GM21447 (cell line): ENCODE measurements at regions not wholly inside any gene's neighbourhood (a gene's known extent, or its start where the extent isn't known, plus 50 kb on each side); places are given as distances from the start of the nearest gene placed in this dataset.
"Not testable (repeated sequence)": the region's sequence is repeated elsewhere in the genome, so short reads cannot be mapped to it uniquely, and the experiment has no call there.

Experiments
- ATAC-seq: cut with Tn5 transposase; IDR thresholded peaks from one replicate; pipeline ENCODE4 v1.9.1; 2021; ENCODE audit not compliant: unreplicated experiment

DNA sequence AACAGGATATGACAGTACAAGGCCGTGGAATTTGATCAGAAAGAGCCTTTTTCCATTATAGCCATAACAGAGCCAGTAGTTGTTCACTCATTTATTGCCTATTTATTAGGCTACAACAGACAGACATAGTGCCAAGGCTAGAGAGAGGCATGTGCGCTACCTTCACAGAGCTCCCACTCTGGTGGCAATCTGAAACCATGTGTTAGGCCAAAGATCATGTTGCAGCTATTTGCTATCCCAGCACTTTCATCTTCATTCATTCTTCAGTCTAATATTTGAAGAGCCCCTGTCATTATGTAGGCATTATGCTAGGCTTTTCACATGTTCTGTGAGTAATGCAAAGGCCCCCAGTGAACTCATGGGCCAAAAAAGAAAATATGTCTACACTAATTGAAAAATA is 404.8 kb downstream of the IGSF11 start:
- no peak for ATAC-seq

DNA sequence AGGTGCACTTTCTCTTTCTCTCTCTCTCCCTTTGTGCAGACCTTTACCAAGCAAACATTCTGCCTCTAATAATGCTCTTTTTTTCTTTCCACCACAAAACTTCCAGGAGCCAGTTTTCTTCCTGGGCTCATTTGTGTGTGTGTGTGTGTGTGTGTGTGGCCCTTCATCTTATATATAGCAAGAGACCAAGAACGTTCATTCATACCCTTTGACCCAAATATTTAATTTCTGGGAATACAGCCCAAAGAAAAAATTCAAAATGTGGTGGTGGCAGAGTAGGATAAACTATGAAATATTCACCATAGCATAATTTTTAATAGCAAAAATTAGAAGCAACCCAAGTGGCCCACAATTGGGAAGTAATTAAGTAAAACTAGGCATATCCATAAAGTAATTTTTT is 398.9 kb downstream of the IGSF11 start:
- ATAC-seq, result no peak

DNA sequence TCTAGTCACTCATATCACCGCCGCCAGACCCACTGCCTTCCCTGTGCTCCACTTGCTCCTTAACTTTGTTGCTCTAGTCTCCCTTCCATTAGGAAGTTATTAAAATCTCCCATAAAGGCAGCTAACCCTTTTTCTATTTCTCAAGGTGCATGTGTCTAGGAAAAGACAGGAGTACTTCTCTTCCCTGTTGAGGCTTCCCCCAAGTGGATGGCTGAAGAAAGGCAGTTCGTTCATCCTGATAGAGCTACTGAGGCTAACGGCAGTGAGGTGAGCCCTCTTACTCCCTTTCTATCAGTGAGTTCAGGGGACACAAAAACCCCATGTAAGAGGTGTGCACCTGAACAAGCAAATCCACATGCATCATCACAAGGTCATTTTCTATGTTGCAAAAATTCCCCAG is 397.8 kb downstream of the IGSF11 start:
- no peak for ATAC-seq

DNA sequence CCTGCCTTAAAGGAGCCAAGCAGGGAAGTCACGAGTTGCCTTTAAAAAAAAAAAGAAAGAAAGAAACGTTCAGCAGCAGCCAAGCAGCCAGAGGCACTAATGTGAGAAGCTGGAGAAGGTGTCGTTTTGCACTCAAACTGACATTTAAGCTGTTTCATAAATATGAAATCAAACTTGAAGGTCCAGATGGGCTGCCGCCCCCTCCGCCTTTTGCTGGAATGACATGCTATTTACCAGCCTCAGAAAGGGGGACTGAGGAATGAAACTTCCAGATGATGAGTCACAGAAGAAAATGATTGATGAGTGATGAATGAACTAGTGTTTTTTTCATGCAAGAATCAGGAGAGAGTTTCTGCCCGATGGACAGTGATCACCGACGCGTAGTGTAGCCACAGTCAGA is 396.8 kb downstream of the IGSF11 start:
- no peak for ATAC-seq

DNA sequence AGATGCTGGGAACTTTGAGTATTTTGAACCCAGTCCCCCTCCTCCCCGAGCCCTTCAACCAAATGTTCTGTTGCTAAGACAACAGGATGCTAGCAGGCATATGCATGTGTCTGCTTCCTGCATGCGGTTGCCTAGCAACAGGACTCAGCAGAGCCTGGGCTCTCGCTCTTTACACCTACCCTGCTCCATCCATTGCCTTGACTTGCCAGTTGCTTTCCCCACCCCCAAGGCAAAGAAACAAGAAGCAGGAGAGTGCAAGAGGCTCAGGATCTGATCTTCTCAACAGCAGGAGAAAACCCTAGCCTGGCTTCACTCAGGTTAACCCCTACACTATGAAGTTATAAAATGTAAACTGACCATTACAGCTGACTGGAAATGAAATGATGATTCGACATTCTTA is 393.0 kb downstream of the IGSF11 start:
- ATAC-seq, result no peak

DNA sequence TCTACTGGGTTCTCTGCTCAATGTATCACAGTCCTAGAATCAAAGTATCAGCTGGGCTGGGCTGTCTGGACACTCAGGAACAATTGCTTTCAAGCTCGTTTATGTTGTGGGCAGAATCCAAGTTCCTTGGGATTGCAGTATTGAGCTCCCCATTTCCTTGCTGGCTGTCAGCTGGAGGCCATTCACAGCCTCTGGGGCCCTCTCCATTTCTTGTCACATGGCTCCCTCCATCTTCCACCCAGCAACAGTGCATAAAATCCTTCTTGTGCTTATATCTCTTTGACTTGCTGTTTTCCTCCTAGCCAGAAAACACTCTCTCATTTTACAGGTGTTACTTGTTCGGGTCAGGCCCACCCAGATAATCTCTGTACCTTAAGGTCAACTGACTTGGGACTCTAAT is 363.5 kb downstream of the IGSF11 start:
- no peak for ATAC-seq

DNA sequence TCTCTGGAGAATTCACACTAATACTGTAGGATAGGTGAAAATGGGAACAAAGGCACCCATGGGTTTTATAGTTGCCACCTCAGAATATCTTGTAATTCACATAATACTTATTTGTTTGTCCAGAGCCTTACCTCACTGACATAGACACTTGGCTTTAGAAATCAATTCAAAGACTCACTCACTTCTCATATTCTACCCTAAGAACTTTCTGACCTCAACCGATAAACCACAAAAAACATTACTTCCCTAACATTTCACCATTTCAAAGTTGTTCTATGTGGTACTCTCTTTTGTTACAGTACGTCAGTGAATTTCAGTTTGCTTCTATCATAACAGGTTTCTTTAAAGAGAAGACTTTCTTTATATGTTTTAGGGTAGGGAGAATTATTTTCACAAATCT is 359.3 kb downstream of the IGSF11 start:
- no peak for ATAC-seq

DNA sequence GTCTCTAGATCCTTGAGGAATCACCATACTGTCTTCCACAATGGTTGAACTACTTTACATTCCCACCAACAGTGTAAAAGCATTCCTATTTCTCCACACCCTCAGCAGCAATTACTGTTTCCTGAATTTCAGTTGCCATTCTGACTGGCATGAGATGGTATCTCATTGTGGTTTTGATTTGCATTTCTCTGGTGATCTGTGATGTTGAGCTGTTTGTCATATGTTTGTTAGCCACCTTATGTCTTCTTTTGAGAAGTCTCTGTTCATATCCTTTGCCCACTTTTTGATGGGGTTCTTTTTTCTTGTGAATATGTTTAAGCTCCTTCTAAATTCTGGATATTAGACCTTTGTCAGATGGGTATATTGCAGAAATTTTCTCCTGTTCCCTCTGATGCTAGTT is 356.0 kb downstream of the IGSF11 start:
- ATAC-seq, result not testable (repeated sequence)

DNA sequence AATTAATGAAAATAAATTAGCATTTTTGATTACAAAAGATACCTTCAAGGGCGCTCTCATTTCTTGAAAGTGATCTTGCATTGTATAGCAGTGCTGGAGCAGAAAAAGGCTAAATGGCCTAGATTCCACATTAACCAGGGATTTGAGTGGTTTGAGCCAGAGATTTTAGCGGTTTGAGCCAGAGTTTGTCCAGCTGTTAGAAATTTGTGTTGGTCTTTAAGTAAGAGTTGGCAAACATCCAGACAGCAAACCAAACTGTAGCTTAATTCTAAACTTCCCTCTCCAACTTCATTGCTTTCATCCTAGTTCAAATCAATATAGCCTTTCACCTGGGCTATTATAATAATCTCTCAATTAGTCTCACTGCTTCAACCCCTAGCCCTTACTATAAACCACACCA is 351.7 kb downstream of the IGSF11 start:
- no peak for ATAC-seq

DNA sequence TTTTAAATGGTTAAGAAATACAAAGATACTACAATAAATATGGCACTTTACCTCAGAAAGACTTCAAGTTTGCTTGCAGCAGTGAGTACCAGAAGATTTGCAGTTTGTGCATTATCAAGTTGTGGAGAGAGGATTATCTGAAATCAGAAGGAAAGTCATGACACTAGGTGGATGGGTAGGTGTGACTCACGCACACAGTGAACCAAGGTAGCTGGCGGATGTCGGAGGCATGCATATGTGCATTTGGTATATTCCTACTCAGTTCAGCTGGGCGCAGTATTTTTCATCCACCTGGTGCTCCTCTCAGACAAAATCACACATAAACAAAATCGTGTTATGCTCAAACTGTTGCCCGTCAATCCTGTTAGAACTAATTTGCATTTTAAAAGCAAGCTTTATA is 351.0 kb downstream of the IGSF11 start:
- ATAC-seq, result no peak

DNA sequence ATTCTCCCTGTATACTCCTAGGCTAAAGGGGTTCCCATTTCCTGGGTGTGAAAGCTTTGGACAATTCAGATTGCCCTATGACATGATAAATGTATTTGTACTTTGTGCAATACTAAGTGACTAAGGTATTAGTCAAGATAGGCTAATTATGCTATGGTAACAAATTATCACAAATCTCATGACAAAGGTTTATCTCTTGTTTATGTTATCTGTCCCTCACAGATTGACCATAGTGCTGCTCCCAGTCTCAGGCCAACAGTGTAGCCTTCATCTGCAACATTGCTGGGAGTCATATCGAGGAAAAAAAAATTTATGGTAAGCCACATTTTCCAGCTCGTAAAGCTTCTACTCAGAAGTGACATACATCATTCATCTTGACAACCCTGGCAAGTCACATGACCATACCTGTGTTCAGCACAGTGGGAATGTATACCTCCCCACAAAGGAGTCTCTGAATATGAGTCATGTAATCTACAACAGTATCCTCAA is 346.2 kb downstream of the IGSF11 start:
- ATAC-seq, result no peak

DNA sequence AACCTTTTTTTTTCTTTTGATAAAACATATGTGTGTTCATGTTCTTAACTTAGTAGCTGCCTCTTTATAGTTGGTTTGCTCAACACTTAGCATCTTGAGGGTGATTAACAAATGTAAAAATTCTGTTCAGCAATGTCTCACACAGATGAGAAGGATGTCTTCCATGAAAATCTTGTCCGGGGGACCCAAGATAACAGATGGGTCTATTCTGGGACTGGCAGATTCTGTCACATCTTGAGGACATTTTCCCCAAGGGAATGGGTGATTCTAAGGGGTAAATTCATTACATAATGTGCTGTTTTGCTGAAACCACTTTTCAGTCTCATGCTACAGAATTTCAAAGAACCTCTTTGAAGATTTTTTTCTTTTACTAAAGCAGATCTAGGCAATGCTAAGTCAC is 342.2 kb downstream of the IGSF11 start:
- no peak for ATAC-seq

DNA sequence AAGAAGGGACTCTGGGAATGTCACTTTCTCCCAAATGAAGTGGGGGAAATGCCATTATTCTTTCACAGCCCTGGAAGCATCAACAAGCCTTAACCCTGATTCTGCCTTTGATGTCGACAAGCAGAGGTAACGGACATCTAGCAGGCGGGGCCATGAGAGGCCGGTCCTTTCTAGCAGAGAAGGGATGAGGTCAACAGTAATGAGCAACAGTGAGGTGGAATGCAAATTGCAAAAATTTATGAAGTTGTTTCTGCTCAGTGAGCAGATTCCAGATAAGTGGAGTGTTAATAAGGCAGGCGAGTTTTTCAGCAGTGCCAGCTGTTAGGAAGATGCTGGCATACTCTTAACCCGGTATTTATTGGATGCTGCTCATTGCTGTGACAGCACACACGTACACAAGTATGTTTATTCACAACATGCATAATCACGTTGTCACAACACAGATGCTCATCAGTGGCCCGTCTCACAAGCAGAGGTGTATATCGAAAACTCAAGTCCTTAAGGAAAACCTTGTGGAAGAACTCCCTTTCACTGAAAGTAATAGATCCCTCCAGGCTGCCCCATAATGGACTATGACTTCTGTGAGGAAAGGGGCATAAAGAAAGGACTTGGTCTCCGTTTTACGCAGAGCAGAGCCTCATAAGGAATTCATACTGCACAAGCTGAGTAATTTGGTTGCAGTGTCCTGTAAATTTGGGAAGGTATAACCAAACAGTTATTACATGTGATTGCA is 329.0 kb downstream of the IGSF11 start:
- ATAC-seq, result no peak

DNA sequence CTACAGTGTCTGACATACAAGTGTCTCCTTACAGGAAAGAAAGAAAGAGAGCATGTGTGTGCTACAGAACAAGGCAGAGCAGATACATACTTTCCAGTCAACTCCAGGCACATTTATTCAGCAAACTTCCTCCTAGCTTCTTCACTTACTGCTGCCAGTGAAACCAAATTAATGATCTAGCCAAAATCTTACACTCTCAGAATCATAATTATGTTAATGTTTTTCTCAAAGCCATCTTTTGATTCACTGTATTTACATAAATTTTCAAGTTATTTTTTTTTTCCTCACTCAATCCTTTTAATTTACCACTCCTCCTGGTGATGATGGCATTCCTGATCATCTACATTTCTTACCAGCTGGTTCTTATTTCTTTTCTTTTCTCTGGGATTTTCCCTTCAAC is 326.7 kb downstream of the IGSF11 start:
- ATAC-seq, result no peak

DNA sequence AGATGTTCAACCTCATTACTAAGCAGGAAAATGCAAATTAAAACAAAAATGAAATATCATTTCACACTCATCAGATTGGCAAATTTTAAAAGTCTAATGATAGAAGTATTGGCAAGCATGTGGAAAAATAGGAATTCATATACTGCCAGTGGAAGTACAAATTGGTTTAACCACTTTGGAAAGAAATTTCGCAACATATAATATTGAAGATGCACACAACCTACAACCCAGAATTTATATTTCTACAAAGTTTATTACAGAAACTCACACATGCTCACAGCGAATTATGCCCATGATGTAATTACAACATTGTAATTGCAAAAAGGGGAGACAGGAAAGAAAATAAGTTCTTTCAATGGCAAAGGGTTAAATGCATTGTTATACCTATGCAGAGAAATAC is 324.1 kb downstream of the IGSF11 start:
- ATAC-seq, result no peak

DNA sequence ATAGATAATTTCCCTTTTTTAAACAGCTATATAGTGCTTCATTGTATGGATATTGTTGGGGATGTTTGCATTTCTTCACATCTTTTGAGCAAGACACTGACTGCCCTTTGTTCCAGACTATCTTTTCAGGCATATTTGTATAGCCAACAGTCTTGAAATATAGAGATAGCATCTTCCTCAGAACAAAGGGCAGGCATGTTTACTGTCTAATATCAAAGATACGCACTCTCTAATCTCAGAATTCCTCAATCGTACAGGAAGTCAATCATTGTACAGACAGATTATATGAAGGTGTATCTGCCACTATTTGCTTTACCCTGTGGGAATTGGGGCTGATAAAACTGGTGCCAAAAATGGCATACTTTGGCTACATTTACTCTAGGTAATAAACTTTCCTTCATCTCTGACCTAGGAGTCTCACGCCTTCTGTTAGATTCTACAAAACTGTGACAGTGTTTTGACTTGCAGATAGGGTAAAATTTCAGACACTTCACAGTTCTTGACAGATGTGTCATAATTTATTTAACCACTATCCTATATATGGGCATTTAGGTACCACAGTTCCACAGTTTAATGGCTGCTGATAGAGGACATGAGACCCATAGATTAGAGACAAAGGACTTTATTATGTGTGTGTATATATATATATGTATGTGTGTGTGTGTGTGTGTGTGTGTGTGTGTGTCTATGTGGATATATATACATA is 321.0 kb downstream of the IGSF11 start:
- no peak for ATAC-seq

DNA sequence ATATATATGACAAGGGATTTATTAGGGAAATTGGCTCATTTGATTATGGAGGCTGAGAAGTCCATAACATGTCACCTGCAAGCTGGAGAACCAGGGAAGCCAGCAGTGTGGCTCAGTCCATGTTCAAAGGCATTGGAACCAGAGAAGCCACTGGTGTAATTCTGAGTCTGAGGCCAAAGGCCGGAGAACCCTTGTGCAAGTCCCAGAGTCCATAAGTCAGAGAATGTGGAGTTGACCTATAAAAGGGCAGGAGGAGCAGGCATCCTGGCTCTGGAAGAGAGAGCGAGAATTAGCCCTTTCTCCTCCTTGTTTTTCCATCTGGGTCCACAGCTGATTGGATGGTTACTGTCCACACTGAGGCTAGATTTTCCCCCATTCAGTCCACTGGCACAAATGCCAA is 319.8 kb downstream of the IGSF11 start:
- no peak for ATAC-seq

DNA sequence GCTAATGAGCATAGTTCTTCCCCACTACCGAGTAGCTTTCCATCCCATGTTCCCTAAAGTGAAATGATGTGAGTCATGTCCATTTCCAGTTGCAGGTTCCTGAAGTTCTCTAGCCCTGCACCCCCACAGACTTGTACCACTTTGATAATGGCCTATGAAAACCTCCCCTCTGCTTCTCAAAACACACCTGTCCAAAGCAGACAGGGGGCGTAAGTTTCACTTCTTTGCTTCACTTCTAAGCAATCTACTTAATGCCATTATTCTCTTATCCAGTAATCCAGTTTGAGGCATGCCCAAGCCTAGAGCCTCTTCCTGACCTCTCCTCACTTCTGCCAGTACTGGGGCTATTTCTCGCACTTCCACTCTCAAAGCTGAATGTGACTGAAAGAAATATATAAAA is 305.1 kb downstream of the IGSF11 start:
- no peak for ATAC-seq

DNA sequence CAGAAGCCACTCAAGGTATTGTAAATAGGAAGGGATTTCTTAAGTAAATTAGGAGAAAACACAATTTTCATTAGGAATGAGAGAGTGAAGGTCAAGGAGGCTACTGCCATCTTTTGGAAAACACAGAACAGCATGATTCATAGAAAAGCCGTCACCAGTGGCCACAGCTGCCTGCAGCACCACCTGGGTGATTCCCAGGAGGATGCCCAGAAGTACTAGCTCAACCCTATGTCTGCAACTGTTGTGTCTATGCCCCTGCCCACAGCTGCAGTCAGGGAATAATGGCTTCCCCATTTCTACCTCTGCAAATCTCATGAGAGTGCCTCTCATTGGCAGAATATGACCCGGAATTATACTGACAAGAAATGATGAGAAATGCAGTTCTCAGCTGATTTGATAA is 300.0 kb downstream of the IGSF11 start:
- no peak for ATAC-seq

DNA sequence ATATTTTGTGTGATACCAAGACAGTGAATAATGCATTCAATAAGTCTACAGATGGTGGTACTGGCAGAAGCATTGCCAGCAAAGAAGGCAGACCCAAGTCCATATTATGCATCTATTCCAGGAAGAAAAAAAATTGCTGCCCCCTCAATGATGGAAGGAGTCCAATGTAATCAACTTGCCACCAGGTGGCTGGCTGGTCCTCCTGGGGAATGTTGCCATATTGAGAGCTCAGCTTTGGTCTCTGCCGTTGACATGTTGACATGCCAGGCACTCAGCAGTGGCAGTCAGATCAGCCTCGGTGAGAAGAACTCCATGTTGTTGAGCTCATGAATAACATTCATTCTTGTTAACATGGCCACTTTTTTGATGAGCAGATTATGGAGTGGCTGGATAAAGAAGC is 298.5 kb downstream of the IGSF11 start:
- no peak for ATAC-seq

DNA sequence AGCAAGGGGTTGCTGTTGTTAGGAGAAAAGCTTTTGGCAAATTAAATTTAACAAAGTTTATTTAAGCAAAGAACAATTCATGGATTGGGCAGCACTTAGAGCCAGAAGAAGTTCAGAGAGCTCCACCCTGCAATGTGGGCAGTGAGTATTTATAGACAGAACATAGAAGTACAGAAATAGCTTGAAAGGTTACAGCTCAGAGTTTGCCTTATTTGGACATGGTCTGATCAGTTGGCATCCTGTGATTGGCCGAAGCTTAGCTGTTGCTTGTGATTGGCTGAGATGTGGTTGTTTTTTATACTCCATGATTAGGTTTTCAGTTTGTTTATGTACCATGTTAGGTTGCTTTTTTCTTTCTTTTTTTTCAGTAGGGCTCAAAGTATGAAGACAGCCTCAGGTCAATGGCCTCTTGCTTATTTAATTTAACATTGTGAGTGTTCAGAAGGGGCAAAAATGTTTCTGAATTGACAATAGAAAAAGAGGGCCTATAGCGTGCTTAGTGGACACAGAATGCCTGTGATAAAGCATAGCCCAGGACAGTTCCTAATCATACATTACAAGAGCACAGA is 293.8 kb downstream of the IGSF11 start:
- ATAC-seq, result no peak

DNA sequence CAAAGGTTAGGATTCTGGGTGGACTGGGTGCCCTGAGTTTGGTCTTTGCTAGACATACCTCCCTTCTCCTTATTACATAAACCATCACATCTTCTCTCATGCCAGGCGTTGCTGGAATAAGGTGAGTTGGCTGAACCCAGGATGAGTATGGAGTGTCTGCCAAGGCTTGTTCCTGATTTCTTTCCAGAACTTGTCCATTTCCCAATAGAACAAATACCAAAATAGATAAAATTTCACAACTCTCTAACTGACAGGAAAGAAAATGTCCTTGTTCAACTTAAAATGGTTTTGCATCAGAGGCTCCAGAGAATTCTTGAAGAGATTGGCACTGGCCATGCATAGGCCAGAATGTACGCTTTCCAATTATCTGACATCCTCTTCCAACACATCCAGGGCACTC is 291.9 kb downstream of the IGSF11 start:
- no peak for ATAC-seq
